ENCODE measurements at regions not wholly inside any gene's neighbourhood (a gene's known extent, or its start where the extent isn't known, plus 50 kb on each side); places are given as distances from the start of the nearest gene placed in this dataset.
"Not testable (repeated sequence)": the region's sequence is repeated elsewhere in the genome, so short reads cannot be mapped to it uniquely, and the experiment has no call there.

- no peak for DNase-seq (ENCODE audit: low spot score)
Observed at GRCh38 chr4:85106166-85106565, 139.7 kb upstream of the WDFY3 start.

- no peak for DNase-seq (ENCODE audit: low spot score)
Observed at GRCh38 chr4:85106805-85107336, 140.4 kb upstream of the WDFY3 start.

GRCh38 chr4:85107553-85107952, 141.1 kb upstream of the WDFY3 start:
- no peak for DNase-seq (ENCODE audit: low spot score)

- DNase-seq (ENCODE audit: low spot score): no peak
Observed at GRCh38 chr4:85113706-85114105, 147.2 kb upstream of the WDFY3 start.

GRCh38 chr4:85114526-85114925, 148.0 kb upstream of the WDFY3 start:
- no peak for DNase-seq (ENCODE audit: low spot score)

- no peak for DNase-seq (ENCODE audit: low spot score)
Observed at GRCh38 chr4:85116008-85116407, 149.5 kb upstream of the WDFY3 start.

GRCh38 chr4:85125688-85126087, 159.2 kb upstream of the WDFY3 start:
- no peak for DNase-seq (ENCODE audit: low spot score)

GRCh38 chr4:85126991-85127591, 160.6 kb upstream of the WDFY3 start:
- no peak for DNase-seq (ENCODE audit: low spot score)

GRCh38 chr4:85127653-85128052, 161.2 kb upstream of the WDFY3 start:
- peak; percentile 25 for DNase-seq (ENCODE audit: low spot score)

- DNase-seq (ENCODE audit: low spot score): peak; percentile 46
Observed at GRCh38 chr4:85128246-85129204, 162.0 kb upstream of the WDFY3 start.

- not testable (repeated sequence) for DNase-seq (ENCODE audit: low spot score)
Observed at GRCh38 chr4:85129354-85130125, 163.1 kb upstream of the WDFY3 start.

GRCh38 chr4:85132117-85132516, 165.6 kb upstream of the WDFY3 start:
- no peak for DNase-seq (ENCODE audit: low spot score)

GRCh38 chr4:85132570-85132969, 166.1 kb upstream of the WDFY3 start:
- no peak for DNase-seq (ENCODE audit: low spot score)

- DNase-seq (ENCODE audit: low spot score): not testable (repeated sequence)
Observed at GRCh38 chr4:85139749-85140148, 173.3 kb upstream of the WDFY3 start.

- no peak for DNase-seq (ENCODE audit: low spot score)
Observed at GRCh38 chr4:85142451-85142850, 176.0 kb upstream of the WDFY3 start.

GRCh38 chr4:85147481-85148076, 181.1 kb upstream of the WDFY3 start:
- peak; percentile 64 for DNase-seq (ENCODE audit: low spot score)

GRCh38 chr4:85149676-85150075, 183.2 kb upstream of the WDFY3 start:
- no peak for DNase-seq (ENCODE audit: low spot score)

- no peak for DNase-seq (ENCODE audit: low spot score)
Observed at GRCh38 chr4:85151371-85151770, 184.9 kb upstream of the WDFY3 start.

GRCh38 chr4:85151786-85152185, 185.3 kb upstream of the WDFY3 start:
- DNase-seq (ENCODE audit: low spot score): no peak

- DNase-seq (ENCODE audit: low spot score): no peak
Observed at GRCh38 chr4:85152480-85152879, 186.0 kb upstream of the WDFY3 start.

- no peak for DNase-seq (ENCODE audit: low spot score)
Observed at GRCh38 chr4:85153221-85153620, 186.7 kb upstream of the WDFY3 start.

- no peak for DNase-seq (ENCODE audit: low spot score)
Observed at GRCh38 chr4:85154591-85154990, 188.1 kb upstream of the WDFY3 start.

All from LoVo (cell line).